GM21786 (cell line): ENCODE measurements at regions not wholly inside any gene's neighbourhood (a gene's known extent, or its start where the extent isn't known, plus 50 kb on each side); places are given as distances from the start of the nearest gene placed in this dataset.

ENCODE experiments used
- ATAC-seq: cut with Tn5 transposase; IDR thresholded peaks from one replicate; pipeline ENCODE4 v1.9.1; 2021; ENCODE audit not compliant: unreplicated experiment

DNA sequence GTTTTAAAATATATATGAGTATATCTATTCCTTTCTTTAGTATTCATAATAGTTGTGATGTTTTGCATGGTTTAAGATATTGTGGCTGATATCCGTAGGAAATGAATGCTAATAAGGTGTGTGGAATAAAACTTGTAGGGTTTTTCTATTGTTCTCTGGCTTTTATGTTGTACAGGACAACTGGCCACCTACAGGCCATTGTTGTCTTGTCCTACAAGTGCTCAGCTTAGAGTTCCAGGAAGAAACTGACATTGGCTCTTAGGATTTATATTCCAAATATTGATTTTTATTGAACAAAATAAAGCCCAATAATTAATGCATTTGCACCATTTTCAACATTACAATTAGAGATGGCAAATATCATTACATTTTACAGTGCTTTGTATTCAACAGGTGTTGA is 512.8 kb upstream of the TENM4 start:
- ATAC-seq: no peak

GRCh38 chr11:79950741-79951140 is 509.9 kb upstream of the TENM4 start:
- no peak for ATAC-seq

GRCh38 chr11:79950172-79950571 is 509.3 kb upstream of the TENM4 start:
- no peak for ATAC-seq

DNA sequence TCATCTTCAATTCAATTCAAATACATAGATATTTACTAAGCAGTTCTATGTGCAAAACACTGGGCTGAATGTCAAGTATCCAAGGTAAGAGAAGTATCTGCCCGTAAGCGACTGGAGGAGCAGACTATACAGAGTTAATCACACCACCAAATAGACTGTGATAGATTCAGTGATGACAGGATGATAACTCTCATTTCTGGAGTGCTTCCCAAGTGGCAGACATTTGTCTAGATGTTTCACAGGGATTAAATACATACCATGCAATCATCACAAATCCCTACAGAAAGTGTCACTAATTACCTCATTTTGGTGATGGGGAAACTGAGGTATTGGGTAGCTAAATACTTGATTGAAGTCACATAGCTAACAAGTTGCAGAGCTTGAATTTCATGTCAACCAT is 508.7 kb upstream of the TENM4 start:
- no peak for ATAC-seq

DNA sequence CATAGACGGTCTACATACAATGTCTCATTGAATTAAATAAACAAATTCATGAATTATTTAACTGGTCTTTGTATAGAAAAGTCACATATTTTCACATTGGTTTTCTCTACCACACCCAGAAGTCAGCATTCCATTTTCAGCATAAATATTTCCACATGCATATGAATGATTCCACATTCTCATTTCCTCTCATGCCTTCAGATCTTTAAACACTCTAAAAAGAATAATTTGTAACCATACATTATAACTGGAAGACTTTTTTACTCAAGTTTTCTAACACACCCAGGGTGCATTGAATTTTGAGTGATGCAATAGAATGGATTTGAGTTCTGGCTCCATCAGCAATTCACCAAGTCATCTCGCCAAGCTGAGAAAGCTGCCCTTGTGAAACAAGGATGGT is 501.8 kb upstream of the TENM4 start:
- ATAC-seq: no peak

DNA sequence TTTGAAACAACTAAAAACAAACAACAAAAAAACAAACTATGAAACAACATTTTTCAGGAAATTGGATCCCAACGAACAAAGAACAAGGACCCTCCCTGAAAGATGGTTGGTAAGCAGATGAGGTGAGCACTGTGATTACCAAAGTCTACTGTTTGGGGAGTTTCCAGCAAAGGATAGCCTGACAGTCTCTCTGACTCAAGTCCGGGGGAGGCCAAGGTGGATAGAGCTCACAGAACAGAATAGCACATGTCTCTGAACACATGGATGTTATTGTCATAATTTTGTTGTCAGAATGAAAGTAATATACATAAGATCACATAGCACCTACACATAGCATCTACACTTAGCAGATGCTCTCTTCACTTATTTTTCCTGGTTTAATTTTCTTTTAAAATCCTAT is 501.3 kb upstream of the TENM4 start:
- ATAC-seq: no peak

GRCh38 chr11:79940974-79941735 is 500.3 kb upstream of the TENM4 start:
- ATAC-seq: no peak

DNA sequence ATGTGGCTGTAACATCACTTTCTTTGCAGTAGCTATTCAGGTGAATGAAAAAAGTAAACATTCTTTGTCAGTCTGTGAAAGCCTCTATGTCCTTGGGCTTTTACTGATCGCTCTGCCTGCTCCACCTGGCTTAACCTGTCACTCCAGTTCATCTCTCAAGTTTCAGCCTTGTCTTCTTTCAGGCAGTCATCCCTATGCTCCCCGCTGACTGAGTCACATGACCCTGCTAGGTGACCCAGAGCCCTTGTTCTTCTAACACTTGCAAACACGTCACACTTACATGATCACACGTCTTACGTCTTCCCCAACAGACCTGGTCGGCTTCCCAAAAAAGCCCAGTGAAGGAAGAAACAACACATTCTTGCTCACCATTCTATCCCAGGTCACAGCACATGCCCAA is 499.3 kb upstream of the TENM4 start:
- no peak for ATAC-seq

- no peak for ATAC-seq
These were observed 498.3 kb upstream of the TENM4 start for GRCh38 chr11:79939111-79939510.

DNA sequence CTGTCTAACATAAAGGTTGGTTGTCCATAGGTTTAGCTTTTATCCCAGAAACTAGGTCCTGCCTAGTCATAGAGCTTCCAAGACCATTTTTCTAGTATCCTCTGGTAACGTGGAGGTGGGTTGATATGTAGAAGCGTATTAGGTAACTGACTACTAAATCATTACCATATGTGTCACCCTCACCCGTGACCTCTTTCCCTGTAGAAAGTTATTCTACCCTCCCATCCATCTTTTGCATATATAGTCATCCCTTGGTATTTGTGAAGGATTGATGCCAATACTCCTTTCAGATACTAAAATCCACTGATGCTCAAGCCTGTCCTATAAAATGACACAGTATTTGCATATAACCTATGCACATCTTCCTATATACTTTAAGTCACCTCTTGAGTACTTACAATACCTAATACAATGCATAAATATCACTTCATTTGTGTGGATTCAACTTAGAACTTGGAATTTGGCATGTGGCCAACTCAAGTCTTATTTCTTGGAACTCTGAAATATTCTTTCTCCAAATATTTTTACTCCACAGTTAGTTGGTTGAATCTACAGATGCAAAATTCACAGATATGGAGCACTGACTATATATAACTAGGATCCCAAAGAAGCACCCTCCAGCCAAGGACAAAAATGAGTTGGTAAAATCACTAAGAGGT is 497.0 kb upstream of the TENM4 start:
- no peak for ATAC-seq

- no peak for ATAC-seq
These were observed 491.8 kb upstream of the TENM4 start for GRCh38 chr11:79932612-79933011.

- ATAC-seq: no peak
These were observed 490.9 kb upstream of the TENM4 start for GRCh38 chr11:79931692-79932091.

DNA sequence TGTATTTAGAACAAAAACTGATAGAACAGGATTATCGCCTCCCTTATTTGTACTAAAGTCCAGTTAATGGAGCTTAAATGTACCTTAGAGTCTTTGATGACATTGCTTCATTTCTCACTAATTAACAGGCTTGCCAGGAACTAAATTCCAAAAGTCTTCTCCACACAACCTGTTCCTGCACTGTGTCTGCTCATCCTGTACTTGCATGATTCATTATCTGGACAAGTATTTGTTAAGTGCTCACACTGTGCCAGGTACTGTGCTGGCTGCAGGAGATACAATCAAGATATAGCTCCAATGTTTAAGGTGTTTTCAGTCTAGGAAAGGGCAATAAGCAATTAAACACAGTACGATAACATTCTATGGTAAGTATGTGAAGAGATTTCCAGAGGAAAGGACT is 485.9 kb upstream of the TENM4 start:
- ATAC-seq: no peak

- ATAC-seq: peak; percentile 88
These were observed 484.7 kb upstream of the TENM4 start for GRCh38 chr11:79925570-79925969.

- ATAC-seq: no peak
These were observed 481.8 kb upstream of the TENM4 start for GRCh38 chr11:79922641-79923040.

DNA sequence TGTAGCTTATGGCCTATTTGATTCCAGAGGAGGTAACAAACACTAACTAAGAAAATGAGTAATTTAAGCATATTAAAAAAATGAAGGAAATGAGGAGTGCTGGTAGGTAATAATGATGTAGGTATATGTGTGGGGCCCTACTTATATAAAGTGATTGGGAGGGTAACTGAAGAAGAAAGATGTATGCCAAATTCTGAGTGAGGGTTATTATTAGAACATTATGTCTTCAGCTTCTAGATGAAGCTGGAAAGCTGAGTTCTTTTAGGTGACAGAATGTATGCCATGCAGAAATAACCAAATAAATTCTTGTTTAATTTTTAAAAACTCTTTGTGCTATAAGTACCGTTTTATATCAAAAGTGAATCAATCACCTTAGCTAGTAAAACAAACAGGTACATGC is 479.6 kb upstream of the TENM4 start:
- ATAC-seq: no peak

GRCh38 chr11:79919350-79919749 is 478.5 kb upstream of the TENM4 start:
- no peak for ATAC-seq

- no peak for ATAC-seq
These were observed 478.0 kb upstream of the TENM4 start for GRCh38 chr11:79918846-79919245.

GRCh38 chr11:79906164-79906563 is 465.3 kb upstream of the TENM4 start:
- no peak for ATAC-seq

- ATAC-seq: no peak
These were observed 461.7 kb upstream of the TENM4 start for GRCh38 chr11:79902493-79902892.

DNA sequence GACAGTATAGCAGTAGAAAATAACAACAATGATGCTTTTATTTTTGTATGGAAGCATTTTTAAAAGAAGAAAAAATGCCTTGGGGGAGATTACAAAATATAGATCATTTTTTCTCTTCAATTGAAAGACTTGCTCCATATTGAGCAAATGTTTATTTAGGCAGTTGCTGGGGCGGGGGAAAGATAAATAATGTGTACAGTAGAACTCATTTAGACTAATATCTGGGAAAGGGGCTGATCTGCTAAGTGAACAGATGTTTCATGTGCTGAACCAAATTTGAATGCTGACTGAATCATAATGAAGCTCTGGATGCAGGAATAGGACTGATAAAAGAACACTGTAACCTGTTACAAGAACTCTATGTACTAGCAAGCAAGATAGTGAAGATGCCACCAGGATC is 457.1 kb upstream of the TENM4 start:
- ATAC-seq: no peak

DNA sequence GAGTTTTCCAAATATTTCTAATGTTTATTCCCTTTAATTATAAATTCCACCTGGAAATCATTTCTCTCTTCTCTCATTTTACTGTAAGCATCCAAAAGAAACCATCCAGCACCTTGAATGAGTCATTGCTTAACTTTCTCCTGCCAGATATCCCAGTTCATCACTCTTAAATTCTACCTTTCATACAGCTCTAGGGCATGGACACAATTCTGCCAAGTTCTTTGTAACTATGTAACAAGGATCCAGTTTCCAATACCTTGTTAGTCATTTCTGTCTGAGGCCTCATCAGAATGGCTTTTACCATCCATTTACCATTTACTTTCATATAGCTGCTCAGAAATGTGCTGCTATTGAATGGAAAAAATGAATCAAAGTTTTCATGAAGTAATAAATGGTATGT is 455.4 kb upstream of the TENM4 start:
- ATAC-seq: no peak

DNA sequence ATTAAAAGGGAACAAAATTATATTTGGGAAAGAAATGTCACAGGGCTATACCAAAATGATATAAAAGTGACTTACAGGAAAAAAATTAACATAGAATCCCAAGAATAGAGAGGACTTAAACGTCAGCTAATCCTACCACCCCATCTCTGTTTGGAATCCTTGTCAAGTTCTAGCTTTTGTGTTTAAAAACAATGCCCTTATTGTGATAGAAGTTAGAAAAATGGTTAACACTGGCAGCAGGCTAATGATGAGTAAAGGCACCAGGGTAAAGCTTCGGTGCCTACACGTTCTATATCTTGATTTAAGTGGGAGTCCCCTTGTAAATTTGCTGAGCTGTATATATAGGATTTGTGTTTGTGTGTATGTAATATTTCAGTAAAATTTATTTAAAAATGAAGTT is 453.3 kb upstream of the TENM4 start:
- no peak for ATAC-seq
